Activated CD4-positive, alpha-beta T cell treated with anti-CD3 and anti-CD28 coated beads, Interleukin-2, amount 10 ng/mL, durations not matched to agents 24 days and 14 days (primary cell): ENCODE measurements at regions not wholly inside any gene's neighbourhood (a gene's known extent, or its start where the extent isn't known, plus 50 kb on each side); places are given as distances from the start of the nearest gene placed in this dataset.
"Not testable (repeated sequence)": the region's sequence is repeated elsewhere in the genome, so short reads cannot be mapped to it uniquely, and the experiment has no call there.

ENCODE experiments used
- DNase-seq: peaks from one replicate; pipeline ENCODE4 v3.0.0; 2022
- H3K27ac Mint-ChIP-seq: one replicate; pipeline ENCODE4 v1.8.0; 2022; ENCODE audit warnings: mild to moderate bottlenecking, mixed read lengths
- H3K27me3 Mint-ChIP-seq: one replicate; pipeline ENCODE4 v1.8.0; 2022; ENCODE audit warnings: mixed read lengths
- H3K36me3 Mint-ChIP-seq: one replicate; pipeline ENCODE4 v1.8.0; 2022; ENCODE audit warnings: low read depth, mild to moderate bottlenecking, mixed read lengths
- H3K4me1 Mint-ChIP-seq: one replicate; pipeline ENCODE4 v1.8.0; 2021; ENCODE audit warnings: mixed read lengths
- H3K4me3 Mint-ChIP-seq: one replicate; pipeline ENCODE4 v1.8.0; 2022; ENCODE audit warnings: mild to moderate bottlenecking, moderate library complexity, mixed read lengths
- H3K9me3 Mint-ChIP-seq: one replicate; pipeline ENCODE4 v1.8.0; 2021; ENCODE audit warnings: mixed read lengths
- intact Hi-C: fragments of 100-400 bp; cut with micrococcal nuclease; formaldehyde crosslinking; loops from one replicate; pipeline ENCODE4 v1.15.1; 2023

DNA sequence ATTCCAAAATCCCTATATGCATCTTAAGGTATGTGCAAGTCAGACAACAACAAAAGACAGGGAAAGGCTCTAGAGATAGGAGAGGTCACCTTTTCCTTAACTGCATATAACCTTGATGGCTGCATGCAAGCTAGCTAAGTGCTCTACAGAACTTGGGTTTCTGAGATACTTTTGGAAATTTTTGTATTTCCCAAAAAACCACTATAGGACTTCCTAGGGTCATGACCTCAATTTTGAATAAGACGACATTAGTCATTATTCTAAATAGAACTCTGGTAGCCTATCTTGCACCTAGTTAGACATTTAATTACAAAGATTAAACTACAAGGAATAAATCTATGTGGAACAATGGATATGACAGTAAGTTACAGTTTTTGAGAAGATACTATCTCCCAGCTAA is 309.3 kb downstream of the BCAT1 start:
- Mint-ChIP-seq H3K27me3 (peaks cover 2% of the 10 kb centered on the region), H3K4me1 (no peaks in the 10 kb centered on the region), H3K9me3 (no peaks in the 10 kb centered on the region), H3K4me3 (no peak overlapping the region), H3K27ac (no peak overlapping the region), H3K36me3 (no peaks in the 10 kb centered on the region)
- no peak for DNase-seq
- intact Hi-C loops = no loop called here

DNA sequence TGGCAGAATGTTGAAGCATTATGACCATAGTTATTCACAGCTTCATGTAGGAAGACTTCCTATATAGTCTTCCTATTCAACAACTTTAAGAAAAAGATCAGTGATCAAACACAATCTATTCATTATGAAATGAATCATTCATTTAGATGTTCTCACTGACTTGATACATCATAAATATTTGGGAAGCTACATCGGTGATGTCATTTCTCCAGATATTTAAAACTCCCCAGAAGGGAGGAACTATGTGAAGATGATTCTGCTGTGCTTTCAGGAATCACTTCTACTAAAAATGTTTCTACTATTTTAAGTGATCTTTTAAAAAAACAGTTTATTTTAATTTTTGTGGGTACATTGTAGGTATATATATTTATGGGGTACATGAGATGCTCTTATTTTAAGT is 316.4 kb downstream of the BCAT1 start:
- H3K27ac Mint-ChIP-seq = no peak overlapping the region
- H3K36me3 Mint-ChIP-seq = no peaks in the 10 kb centered on the region
- intact Hi-C loops = no loop called here
- no peak for DNase-seq
- no peaks in the 10 kb centered on the region for H3K4me1 Mint-ChIP-seq
- no peaks in the 10 kb centered on the region for H3K27me3 Mint-ChIP-seq
- no peaks in the 10 kb centered on the region for H3K9me3 Mint-ChIP-seq
- no peak overlapping the region for H3K4me3 Mint-ChIP-seq

DNA sequence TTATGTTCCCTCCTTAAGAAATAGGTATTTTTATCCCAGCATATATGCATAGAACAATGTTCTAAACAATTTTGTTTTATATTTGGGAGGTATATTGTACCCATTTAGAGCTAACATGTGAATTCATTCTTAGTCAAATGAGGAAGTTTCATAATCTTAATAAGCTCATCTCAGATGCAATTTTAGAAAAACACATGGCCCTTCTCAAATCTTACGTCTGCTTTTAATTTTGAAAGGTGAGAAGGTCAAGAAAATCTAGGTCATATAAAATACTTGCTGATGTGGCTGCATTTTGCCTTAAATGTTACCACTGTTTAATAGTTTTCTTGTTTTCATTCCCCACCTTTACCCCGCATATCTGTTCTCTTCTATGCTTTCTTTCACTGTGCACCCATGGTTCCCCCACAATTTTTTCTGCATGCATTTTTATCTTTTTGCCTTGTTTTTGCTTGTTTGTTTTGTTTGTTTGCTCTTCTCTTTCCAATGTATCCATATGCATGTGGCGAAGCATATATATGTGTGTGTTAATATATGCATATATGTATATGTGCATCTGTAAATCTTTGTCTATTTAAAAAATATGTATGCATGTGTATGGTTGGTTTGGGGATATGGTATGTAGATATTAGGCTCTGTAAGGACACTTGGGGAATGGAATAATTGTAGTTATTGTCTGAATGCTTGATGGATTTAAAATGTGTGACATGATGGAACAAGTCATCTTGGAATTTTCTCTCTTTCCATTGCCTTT is 317.1 kb downstream of the BCAT1 start:
- intact Hi-C loops = no loop called here
- Mint-ChIP-seq H3K4me1 (no peaks in the 10 kb centered on the region), H3K36me3 (no peaks in the 10 kb centered on the region), H3K4me3 (no peak overlapping the region), H3K27ac (no peak overlapping the region), H3K9me3 (no peaks in the 10 kb centered on the region), H3K27me3 (no peaks in the 10 kb centered on the region)
- DNase-seq = no peak

DNA sequence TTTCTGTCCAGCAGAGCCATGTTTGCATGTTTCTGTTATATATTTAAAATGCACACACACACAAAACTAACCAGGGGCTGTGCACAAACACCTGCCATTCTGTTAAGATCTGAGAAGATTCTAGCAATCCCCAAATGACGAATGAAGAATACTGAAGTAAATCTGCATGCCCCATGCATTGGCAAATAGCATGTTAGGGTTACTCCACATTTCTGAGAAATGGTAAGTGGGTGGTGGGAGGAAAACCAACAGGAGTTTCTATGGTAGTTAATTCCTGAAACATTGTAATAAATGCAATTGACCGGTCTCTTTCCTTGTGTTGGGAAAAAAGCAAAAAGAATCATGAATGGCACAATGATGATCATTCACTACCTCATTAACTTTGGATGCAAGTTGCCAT is 318.0 kb downstream of the BCAT1 start:
- H3K9me3 Mint-ChIP-seq = no peaks in the 10 kb centered on the region
- H3K36me3 Mint-ChIP-seq = no peaks in the 10 kb centered on the region
- H3K27me3 Mint-ChIP-seq = no peaks in the 10 kb centered on the region
- intact Hi-C loops = no loop called here
- DNase-seq = no peak
- H3K4me3 Mint-ChIP-seq = no peak overlapping the region
- no peak overlapping the region for H3K27ac Mint-ChIP-seq
- H3K4me1 Mint-ChIP-seq = no peaks in the 10 kb centered on the region

DNA sequence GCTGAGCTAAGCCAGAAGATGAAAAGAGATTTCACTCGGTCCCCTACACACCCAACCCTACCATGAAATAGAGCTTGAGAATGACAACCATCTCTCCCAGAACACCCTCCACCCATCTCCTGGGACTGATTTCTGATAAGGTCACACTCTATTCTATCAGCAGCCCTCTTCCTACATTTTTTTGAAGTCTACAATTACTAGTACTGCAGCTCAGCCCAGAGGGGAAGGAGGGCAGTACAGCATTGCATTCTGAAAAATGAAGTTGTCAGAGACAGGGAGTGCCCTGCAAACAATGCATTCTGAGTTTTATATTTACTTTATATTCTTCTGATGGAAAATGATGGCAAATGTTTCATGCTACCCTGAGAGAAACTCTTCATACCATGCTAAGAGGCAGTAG is 318.5 kb downstream of the BCAT1 start:
- Mint-ChIP-seq H3K27ac (no peak overlapping the region), H3K27me3 (no peaks in the 10 kb centered on the region), H3K36me3 (no peaks in the 10 kb centered on the region), H3K4me3 (no peak overlapping the region), H3K4me1 (no peaks in the 10 kb centered on the region), H3K9me3 (no peaks in the 10 kb centered on the region)
- DNase-seq = no peak
- intact Hi-C loops = no loop called here

DNA sequence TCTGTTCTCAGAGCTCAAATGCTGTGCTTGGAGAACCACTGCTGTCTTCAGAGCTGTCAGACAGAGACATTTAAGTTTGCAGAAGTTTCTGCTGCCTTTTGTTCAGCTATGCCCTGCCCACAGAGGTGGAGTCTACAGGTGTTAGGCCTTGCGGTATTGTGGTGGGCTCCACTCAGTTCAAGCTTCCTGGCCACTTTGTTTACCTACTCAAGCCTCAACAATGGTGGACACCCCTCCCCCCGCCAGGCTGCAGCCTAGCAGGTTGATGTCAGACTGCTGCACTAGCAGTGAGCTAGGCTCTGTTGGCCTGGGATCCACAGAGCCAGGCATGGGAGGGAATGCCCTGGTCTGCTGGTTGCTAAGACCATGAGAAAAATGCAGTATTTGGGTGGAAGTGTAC is 323.8 kb downstream of the BCAT1 start:
- Mint-ChIP-seq H3K4me1 (no peaks in the 10 kb centered on the region), H3K9me3 (peaks cover 11% of the 10 kb centered on the region), H3K36me3 (no peaks in the 10 kb centered on the region), H3K27me3 (no peaks in the 10 kb centered on the region), H3K4me3 (no peak overlapping the region), H3K27ac (no peak overlapping the region)
- no peak for DNase-seq
- intact Hi-C loops = no loop called here

DNA sequence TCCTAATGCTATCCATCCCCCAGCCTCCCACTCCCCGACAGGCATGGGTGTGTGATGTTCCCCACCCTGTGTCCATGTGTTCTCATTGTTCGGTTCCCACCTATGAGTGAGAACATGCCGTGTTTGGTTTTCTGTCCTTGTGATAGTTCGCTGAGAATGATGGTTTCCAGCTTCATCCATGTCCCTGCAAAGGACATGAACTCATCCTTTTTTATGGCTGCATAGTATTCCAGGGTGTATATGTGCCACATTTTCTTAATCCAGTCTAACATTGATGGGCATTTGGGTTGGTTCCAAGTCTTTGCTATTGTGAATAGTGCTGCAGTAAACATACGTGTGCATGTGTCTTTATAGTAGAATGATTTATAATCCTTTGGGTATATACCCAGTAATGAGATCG is 328.9 kb downstream of the BCAT1 start:
- H3K4me1 Mint-ChIP-seq, H3K27ac Mint-ChIP-seq, DNase-seq, H3K27me3 Mint-ChIP-seq, intact Hi-C loops, H3K36me3 Mint-ChIP-seq, H3K4me3 Mint-ChIP-seq: not testable (repeated sequence)
- peaks cover 11% of the 10 kb centered on the region for H3K9me3 Mint-ChIP-seq

DNA sequence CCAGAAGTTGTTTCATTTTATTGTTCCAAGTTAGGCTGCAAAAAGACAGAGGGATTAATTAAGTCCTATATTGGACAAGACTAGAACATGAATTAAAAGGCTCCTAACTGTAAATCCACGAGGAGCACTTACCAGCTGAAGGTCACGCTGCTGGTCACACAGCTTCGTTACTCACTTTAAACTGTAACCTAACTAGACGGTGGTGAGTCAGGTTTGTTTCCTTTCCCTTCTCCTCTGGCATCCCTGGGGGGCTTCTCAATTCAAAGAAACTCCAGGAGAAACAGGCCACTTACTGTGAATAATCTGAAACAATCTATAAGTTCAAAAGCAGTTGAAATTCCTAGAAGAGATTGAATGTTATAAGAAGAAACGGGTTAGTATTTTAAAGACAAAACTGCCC is 331.4 kb downstream of the BCAT1 start:
- Mint-ChIP-seq H3K4me1 (no peaks in the 10 kb centered on the region), H3K27me3 (no peaks in the 10 kb centered on the region), H3K36me3 (no peaks in the 10 kb centered on the region), H3K9me3 (peaks cover 6% of the 10 kb centered on the region), H3K27ac (no peak overlapping the region), H3K4me3 (no peak overlapping the region)
- no peak for DNase-seq
- intact Hi-C loops = no loop called here

DNA sequence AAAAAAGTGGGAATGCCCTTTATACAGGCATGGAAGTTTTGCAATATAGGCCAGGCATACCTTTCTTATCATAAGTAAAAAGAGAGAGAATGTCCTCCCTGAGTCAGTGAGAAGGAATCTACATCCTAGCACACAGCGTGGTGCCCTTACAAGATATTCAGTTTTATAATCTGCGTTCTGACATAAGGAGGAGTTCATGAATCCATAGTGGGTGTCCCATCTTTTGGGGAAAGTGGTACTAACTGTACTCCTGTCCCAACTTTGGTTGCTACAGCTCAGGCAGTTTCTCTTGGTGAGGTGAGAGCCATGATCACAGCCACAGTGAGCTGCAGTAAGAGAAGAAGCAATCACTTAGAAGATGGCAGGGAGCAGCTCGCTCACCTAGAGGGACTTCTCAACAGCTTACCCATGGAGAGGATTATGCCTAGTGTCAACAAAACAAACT is 332.9 kb downstream of the BCAT1 start:
- Mint-ChIP-seq H3K4me1 (no peaks in the 10 kb centered on the region), H3K36me3 (no peaks in the 10 kb centered on the region), H3K9me3 (no peaks in the 10 kb centered on the region), H3K27me3 (no peaks in the 10 kb centered on the region), H3K27ac (no peak overlapping the region), H3K4me3 (no peak overlapping the region)
- no peak for DNase-seq
- intact Hi-C loops = no loop called here

DNA sequence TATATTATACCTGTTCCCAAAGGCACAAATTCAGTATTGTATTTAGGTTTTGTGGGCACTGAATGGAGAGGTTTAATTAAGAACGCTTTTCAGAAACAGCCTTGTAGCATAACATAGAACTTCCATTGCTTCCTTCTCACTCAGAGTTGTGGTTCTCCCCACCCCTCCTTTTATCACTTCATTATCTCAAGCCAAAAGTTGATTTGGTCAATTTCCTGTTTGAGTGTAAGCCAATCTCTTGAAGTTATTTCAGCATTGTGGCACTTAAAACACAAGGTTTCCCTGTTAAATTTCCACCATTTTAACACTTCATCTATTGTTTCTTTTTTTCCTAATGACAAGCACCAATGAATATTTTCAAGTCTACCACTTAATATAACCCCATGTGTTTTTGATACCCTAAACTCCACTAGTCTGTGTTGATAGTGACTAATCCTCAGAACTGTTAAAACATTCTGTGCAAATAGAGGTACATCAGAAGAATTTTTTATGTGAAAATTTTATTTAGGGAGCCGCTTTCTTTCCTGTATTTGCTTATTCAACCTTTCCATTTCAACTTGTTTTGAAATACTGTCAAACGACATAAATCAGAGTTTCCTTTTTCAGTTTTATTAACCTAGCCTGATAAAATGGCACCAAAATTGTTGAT is 340.1 kb downstream of the BCAT1 start:
- no peak for DNase-seq
- intact Hi-C loops = no loop called here
- H3K4me3 Mint-ChIP-seq = no peak overlapping the region
- no peaks in the 10 kb centered on the region for H3K27me3 Mint-ChIP-seq
- H3K27ac Mint-ChIP-seq = no peak overlapping the region
- no peaks in the 10 kb centered on the region for H3K4me1 Mint-ChIP-seq
- H3K9me3 Mint-ChIP-seq = peaks cover 4% of the 10 kb centered on the region
- no peaks in the 10 kb centered on the region for H3K36me3 Mint-ChIP-seq

DNA sequence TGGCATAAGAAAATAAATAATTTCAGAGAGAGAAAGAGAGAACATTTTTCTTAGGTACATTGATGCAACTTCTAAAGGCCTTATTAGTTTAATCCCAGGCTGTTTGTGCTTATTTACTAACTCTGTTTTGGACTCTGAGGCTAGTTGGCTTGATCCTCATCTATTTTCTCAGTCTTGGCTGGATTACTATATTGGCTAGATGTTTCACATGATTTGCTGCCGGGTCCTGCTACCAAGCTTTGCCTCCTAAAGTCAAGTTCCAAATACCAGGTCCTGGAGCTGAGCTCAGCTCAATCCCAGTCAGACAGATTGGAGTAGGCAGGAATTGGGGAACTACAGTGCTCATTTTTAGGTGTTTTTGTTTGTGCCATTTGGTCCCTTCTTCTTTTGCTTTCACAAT is 340.8 kb downstream of the BCAT1 start:
- intact Hi-C loops = no loop called here
- DNase-seq = no peak

DNA sequence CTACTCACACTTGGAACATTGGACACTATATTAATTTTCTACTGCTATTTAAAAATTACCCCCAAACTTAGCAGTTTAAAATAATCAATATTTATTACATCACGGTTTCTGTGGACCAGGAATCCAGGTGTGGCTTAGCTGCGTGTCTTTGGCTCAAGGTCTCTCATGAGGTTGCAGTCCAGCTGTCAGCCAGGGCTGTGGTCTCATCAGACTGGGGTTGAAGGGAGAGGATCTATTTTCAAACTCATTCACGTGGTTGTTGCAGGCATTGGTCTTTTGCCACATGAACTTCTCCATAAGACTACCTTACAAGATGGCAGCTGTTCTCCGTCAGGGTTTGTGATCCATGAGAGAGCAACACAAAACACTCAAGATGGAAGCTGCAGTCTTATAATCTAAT is 343.0 kb downstream of the BCAT1 start:
- intact Hi-C loops = no loop called here
- DNase-seq = no peak
- Mint-ChIP-seq H3K9me3 (peaks cover 4% of the 10 kb centered on the region), H3K4me3 (no peak overlapping the region), H3K27me3 (no peaks in the 10 kb centered on the region), H3K27ac (no peak overlapping the region), H3K36me3 (no peaks in the 10 kb centered on the region), H3K4me1 (peaks cover under 1% of the 10 kb centered on the region)

More for the DNA sequence above, 340.8 kb downstream of the BCAT1 start:
- Mint-ChIP-seq H3K4me1 (no peaks in the 10 kb centered on the region), H3K27me3 (no peaks in the 10 kb centered on the region), H3K36me3 (no peaks in the 10 kb centered on the region), H3K9me3 (peaks cover 4% of the 10 kb centered on the region), H3K27ac (no peak overlapping the region), H3K4me3 (no peak overlapping the region)

DNA sequence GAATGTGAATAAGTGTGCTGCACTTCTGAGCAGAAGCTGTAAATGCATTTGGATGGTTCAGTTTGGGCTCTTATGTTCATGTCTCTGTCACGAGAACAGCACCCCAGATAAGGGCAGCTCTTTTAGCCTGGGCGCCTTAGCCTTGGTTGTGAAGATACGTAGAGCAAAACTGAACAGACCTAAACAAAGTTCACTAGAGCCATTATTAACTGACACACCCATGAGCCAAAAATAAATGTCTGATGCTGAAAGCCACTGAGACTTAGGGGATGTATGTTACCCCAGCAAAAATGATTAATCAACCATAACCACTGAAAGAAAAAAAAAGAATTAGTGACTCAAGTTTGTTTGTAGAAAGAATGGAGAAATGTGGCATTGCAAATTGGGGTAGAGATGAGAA is 343.4 kb downstream of the BCAT1 start:
- intact Hi-C loops = no loop called here
- Mint-ChIP-seq H3K4me3 (no peak overlapping the region), H3K9me3 (peaks cover 3% of the 10 kb centered on the region), H3K36me3 (no peaks in the 10 kb centered on the region), H3K27ac (no peak overlapping the region), H3K4me1 (peaks cover 2% of the 10 kb centered on the region), H3K27me3 (no peaks in the 10 kb centered on the region)
- no peak for DNase-seq

DNA sequence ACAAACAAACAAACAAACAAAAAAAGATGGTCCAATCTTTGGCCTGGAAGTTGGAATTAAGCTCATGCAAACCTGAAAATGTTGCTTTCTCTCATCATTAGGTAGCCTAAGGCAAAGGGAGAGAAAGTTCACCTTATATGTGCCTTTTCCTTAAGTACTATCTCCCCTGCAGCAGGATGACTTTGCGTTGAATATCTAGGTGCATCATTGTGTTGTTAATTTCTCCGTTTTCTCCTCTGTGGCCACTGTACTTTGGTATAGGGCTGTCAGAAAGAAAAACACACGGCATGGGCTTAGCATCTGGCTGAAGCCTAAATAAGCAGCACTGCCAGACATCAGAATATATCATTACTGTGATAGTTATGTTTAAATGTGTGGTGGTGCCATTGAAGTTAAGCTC is 345.5 kb downstream of the BCAT1 start:
- Mint-ChIP-seq H3K27me3 (no peaks in the 10 kb centered on the region), H3K27ac (no peak overlapping the region), H3K4me3 (no peak overlapping the region), H3K36me3 (no peaks in the 10 kb centered on the region), H3K4me1 (peaks cover 2% of the 10 kb centered on the region), H3K9me3 (no peaks in the 10 kb centered on the region)
- intact Hi-C loops = no loop called here
- DNase-seq = no peak

DNA sequence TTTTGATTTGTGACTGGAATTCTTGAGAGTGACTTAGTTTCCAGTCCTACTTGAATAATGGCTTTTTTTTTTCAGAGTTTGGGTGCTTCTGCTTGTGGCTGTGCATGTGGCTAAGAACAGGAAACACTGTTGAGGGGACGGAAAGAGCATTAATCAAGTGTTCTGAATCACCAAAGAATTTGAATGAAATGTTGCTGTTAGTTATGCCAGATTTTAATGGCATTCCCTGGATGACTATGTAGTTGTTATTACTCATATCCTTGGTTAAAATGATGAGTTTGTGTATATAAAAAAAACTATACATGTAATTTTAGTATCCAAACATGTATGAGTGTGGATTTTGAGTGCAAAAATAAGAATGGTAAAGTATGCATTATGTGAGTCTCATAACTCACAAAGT is 347.9 kb downstream of the BCAT1 start:
- intact Hi-C loops = loop anchor here (1.0 to 2.0 kb wide), 3 partner anchors 124 to 238 kb away; no protein-coding TSS in a partner anchor
- Mint-ChIP-seq H3K27me3 (peaks cover 2% of the 10 kb centered on the region), H3K4me1 (peaks cover 2% of the 10 kb centered on the region), H3K9me3 (no peaks in the 10 kb centered on the region), H3K4me3 (no peak overlapping the region), H3K36me3 (no peaks in the 10 kb centered on the region), H3K27ac (no peak overlapping the region)
- no peak for DNase-seq
